ENCODE measurements at regions not wholly inside any gene's neighbourhood (a gene's known extent, or its start where the extent isn't known, plus 50 kb on each side); places are given as distances from the start of the nearest gene placed in this dataset.

- no peak for TF ChIP-seq CTCF (IDR thresholded peaks at IDR 0.05; ENCODE audit: low read depth, low read length)
- no peak overlapping the region for H3K4me3 ChIP-seq (ENCODE audit: low read depth, low read length)
Measured at GRCh38 chr9:88852794-88853193, 138.5 kb upstream of the S1PR3 start.

- no peak for TF ChIP-seq CTCF (IDR thresholded peaks at IDR 0.05; ENCODE audit: low read depth, low read length)
- no peak overlapping the region for H3K4me3 ChIP-seq (ENCODE audit: low read depth, low read length)
Measured at GRCh38 chr9:88870627-88871026, 120.6 kb upstream of the S1PR3 start.

GRCh38 chr9:88871669-88872068 lies 119.6 kb upstream of the S1PR3 start:
- TF ChIP-seq CTCF (IDR thresholded peaks at IDR 0.05; ENCODE audit: low read depth, low read length), result no peak
- no peak overlapping the region for H3K4me3 ChIP-seq (ENCODE audit: low read depth, low read length)

GRCh38 chr9:88872192-88872946 lies 118.9 kb upstream of the S1PR3 start:
- no peak for TF ChIP-seq CTCF (IDR thresholded peaks at IDR 0.05; ENCODE audit: low read depth, low read length)
- H3K4me3 ChIP-seq (ENCODE audit: low read depth, low read length), result no peak overlapping the region

GRCh38 chr9:88873635-88874034 lies 117.6 kb upstream of the S1PR3 start:
- TF ChIP-seq CTCF (IDR thresholded peaks at IDR 0.05; ENCODE audit: low read depth, low read length), result no peak
- H3K4me3 ChIP-seq (ENCODE audit: low read depth, low read length), result no peak overlapping the region

- no peak overlapping the region for H3K4me3 ChIP-seq (ENCODE audit: low read depth, low read length)
- TF ChIP-seq CTCF (IDR thresholded peaks at IDR 0.05; ENCODE audit: low read depth, low read length), result no peak
Measured at GRCh38 chr9:88874391-88874790, 116.9 kb upstream of the S1PR3 start.

- no peak overlapping the region for H3K4me3 ChIP-seq (ENCODE audit: low read depth, low read length)
- TF ChIP-seq CTCF (IDR thresholded peaks at IDR 0.05; ENCODE audit: low read depth, low read length), result no peak
Measured at GRCh38 chr9:88875400-88876120, 115.7 kb upstream of the S1PR3 start.

All from WI38 (cell line).